H9 (cell line): ENCODE measurements at regions not wholly inside any gene's neighbourhood (a gene's known extent, or its start where the extent isn't known, plus 50 kb on each side); places are given as distances from the start of the nearest gene placed in this dataset.

Experiments used
- DNase-seq: peaks from one replicate; pipeline ENCODE4 v3.0.0-alpha.2; 2017
- H2AFZ ChIP-seq: one replicate; pipeline ENCODE4 v1.6.1; 2013; ENCODE audit warnings: mild to moderate bottlenecking, low read length, control low read depth, moderate library complexity
- H2AK5ac ChIP-seq: 2 replicates; pipeline ENCODE4 v1.6.1; 2013; ENCODE audit warnings: low read length, control low read depth, mixed read lengths; ENCODE audit not compliant: insufficient read length
- H2BK120ac ChIP-seq: one replicate; pipeline ENCODE4 v1.6.1; 2013; ENCODE audit warnings: low read depth, mild to moderate bottlenecking, low read length, control low read depth, inconsistent platforms; ENCODE audit not compliant: poor library complexity, severe bottlenecking
- H2BK12ac ChIP-seq: 2 replicates; pipeline ENCODE4 v1.6.1; 2013; ENCODE audit warnings: low read length, control low read depth, mixed read lengths, low read depth; ENCODE audit not compliant: insufficient read length
- H2BK15ac ChIP-seq: 2 replicates; pipeline ENCODE4 v1.6.1; 2013; ENCODE audit warnings: low read depth, low read length, control low read depth
- H2BK20ac ChIP-seq: one replicate; pipeline ENCODE4 v1.6.1; 2013; ENCODE audit warnings: low read depth, mild to moderate bottlenecking, low read length, control low read depth, inconsistent platforms; ENCODE audit not compliant: poor library complexity, severe bottlenecking
- H2BK5ac ChIP-seq: 2 replicates; pipeline ENCODE4 v1.6.1; 2013; ENCODE audit warnings: low read length, control low read depth, mixed read lengths; ENCODE audit not compliant: insufficient read length
- H3K14ac ChIP-seq: 2 replicates; pipeline ENCODE4 v1.6.1; 2013; ENCODE audit warnings: low read length, control low read depth; ENCODE audit not compliant: insufficient read depth
- H3K18ac ChIP-seq: 2 replicates; pipeline ENCODE4 v1.6.1; 2013; ENCODE audit warnings: low read depth, mild to moderate bottlenecking, mixed read lengths, low read length, control low read depth; ENCODE audit not compliant: insufficient read length
- H3K23ac ChIP-seq: 2 replicates; pipeline ENCODE4 v1.6.1; 2013; ENCODE audit warnings: low read length, control low read depth, mixed read lengths, low read depth; ENCODE audit not compliant: insufficient read length
- H3K23me2 ChIP-seq: 2 replicates; pipeline ENCODE4 v1.6.1; 2013; ENCODE audit warnings: low read depth, mild to moderate bottlenecking, mixed read lengths, low read length, control low read depth; ENCODE audit not compliant: insufficient read length, poor library complexity, severe bottlenecking
- H3K27ac ChIP-seq: 2 replicates; pipeline ENCODE4 v1.5.1; 2013; ENCODE audit warnings: low read length, control low read depth, mixed read lengths, low read depth; ENCODE audit not compliant: insufficient read length
- H3K27me3 ChIP-seq: 2 replicates; pipeline ENCODE4 v1.6.1; 2013; ENCODE audit warnings: low read length, control low read depth, inconsistent platforms; ENCODE audit not compliant: insufficient read depth
- H3K4ac ChIP-seq: 2 replicates; pipeline ENCODE4 v1.6.1; 2013; ENCODE audit warnings: low read depth, mild to moderate bottlenecking, control low read depth, inconsistent platforms, low read length, moderate library complexity
- H3K4me1 ChIP-seq: 2 replicates; pipeline ENCODE4 v1.6.1; 2013; ENCODE audit warnings: low read length, control low read depth, inconsistent platforms; ENCODE audit not compliant: insufficient read depth
- H3K4me2 ChIP-seq: 2 replicates; pipeline ENCODE4 v1.6.1; 2013; ENCODE audit warnings: low read length, control low read depth, mixed read lengths; ENCODE audit not compliant: insufficient read length, insufficient read depth
- H3K56ac ChIP-seq: 2 replicates; pipeline ENCODE4 v1.6.1; 2013; ENCODE audit warnings: low read depth, mild to moderate bottlenecking, mixed read lengths, low read length, control low read depth; ENCODE audit not compliant: insufficient read length
- H3K79me1 ChIP-seq: 2 replicates; pipeline ENCODE4 v1.6.1; 2013; ENCODE audit warnings: low read depth, mild to moderate bottlenecking, moderate library complexity, low read length, control low read depth, inconsistent platforms; ENCODE audit not compliant: insufficient read depth, poor library complexity, severe bottlenecking
- H3K79me2 ChIP-seq: 2 replicates; pipeline ENCODE4 v1.6.1; 2013; ENCODE audit warnings: low read length, control low read depth, inconsistent platforms; ENCODE audit not compliant: insufficient read depth
- H3K9ac ChIP-seq: 2 replicates; pipeline ENCODE4 v1.6.1; 2013; ENCODE audit warnings: low read length, control low read depth, mixed read lengths; ENCODE audit not compliant: insufficient read length; ENCODE audit errors: extremely low read depth
- H3K9me3 ChIP-seq: one replicate; pipeline ENCODE4 v1.6.1; 2013; ENCODE audit warnings: low read depth, low read length, inconsistent platforms; ENCODE audit not compliant: control insufficient read depth
- H3T11ph ChIP-seq: one replicate; pipeline ENCODE4 v1.6.1; 2013; ENCODE audit warnings: mild to moderate bottlenecking, low read length, control low read depth, inconsistent platforms
- H4K20me1 ChIP-seq: one replicate; pipeline ENCODE4 v1.6.1; 2013; ENCODE audit not compliant: control insufficient read depth, insufficient read length, insufficient read depth
- H4K5ac ChIP-seq: 2 replicates; pipeline ENCODE4 v1.6.1; 2013; ENCODE audit warnings: low read depth, mild to moderate bottlenecking, mixed read lengths, low read length, control low read depth; ENCODE audit not compliant: insufficient read length
- H4K8ac ChIP-seq: replicated peaks from 2 replicates; pipeline ENCODE4 v1.6.1; 2013; ENCODE audit warnings: low read length, control low read depth, mixed read lengths, low read depth; ENCODE audit not compliant: insufficient read length
- H4K91ac ChIP-seq: 2 replicates; pipeline ENCODE4 v1.6.1; 2013; ENCODE audit warnings: low read depth, mild to moderate bottlenecking, moderate library complexity, mixed read lengths, low read length, control low read depth; ENCODE audit not compliant: insufficient read length
- H3K27ac Mint-ChIP-seq, 3 experiments: 2 replicates in 2 of 3; 3 replicates in 1 of 3; pipeline ENCODE4 v1.8.0; 2020 to 2021; ENCODE audit warnings: mixed read lengths in 3 of 3, mild to moderate bottlenecking in 1 of 3, moderate library complexity in 1 of 3
- H3K27me3 Mint-ChIP-seq: 2 replicates; pipeline ENCODE4 v1.8.0; 2021; ENCODE audit warnings: low read depth, mild to moderate bottlenecking, moderate library complexity, mixed read lengths
- H3K36me3 Mint-ChIP-seq, 3 experiments: 2 replicates in 2 of 3; 3 replicates in 1 of 3; pipeline ENCODE4 v1.8.0; 2020 to 2021; ENCODE audit warnings: low read depth in 3 of 3, mixed read lengths in 3 of 3; ENCODE audit not compliant: insufficient read depth in 1 of 3
- H3K4me1 Mint-ChIP-seq, 2 experiments: 2 replicates each; pipeline ENCODE4 v1.8.0; 2020; ENCODE audit warnings: mixed read lengths in 2 of 2
- H3K4me3 Mint-ChIP-seq, 2 experiments: 2 replicates in 1 of 2; 3 replicates in 1 of 2; pipeline ENCODE4 v1.8.0; 2020 to 2021; ENCODE audit warnings: mild to moderate bottlenecking in 2 of 2, mixed read lengths in 2 of 2, moderate library complexity in 1 of 2
- H3K9me3 Mint-ChIP-seq, 2 experiments: 2 replicates in 1 of 2; 3 replicates in 1 of 2; pipeline ENCODE4 v1.8.0; 2020; ENCODE audit warnings: mild to moderate bottlenecking in 2 of 2, mixed read lengths in 2 of 2, moderate library complexity in 1 of 2
- WGBS: extraction: QIAGEN DNeasy Blood & Tissue Kit; methylation state at CpG from one replicate; pipeline ENCODE4 v1.1.7; 2013; ENCODE audit warnings: missing lambda C conversion rate, low lambda C conversion rate, mixed read lengths; ENCODE audit not compliant: insufficient read length; ENCODE audit errors: extremely low coverage; 5-methylcytosine and 5-hydroxymethylcytosine counted together
- TF ChIP-seq, protein P1 (sequence below): fragments of 200-600 bp; sonication (generic); conservative IDR thresholded peaks from 3 replicates; pipeline ENCODE4 v1.8.0; 2021; ENCODE audit warnings: antibody characterized with exemption, mild to moderate bottlenecking

DNA sequence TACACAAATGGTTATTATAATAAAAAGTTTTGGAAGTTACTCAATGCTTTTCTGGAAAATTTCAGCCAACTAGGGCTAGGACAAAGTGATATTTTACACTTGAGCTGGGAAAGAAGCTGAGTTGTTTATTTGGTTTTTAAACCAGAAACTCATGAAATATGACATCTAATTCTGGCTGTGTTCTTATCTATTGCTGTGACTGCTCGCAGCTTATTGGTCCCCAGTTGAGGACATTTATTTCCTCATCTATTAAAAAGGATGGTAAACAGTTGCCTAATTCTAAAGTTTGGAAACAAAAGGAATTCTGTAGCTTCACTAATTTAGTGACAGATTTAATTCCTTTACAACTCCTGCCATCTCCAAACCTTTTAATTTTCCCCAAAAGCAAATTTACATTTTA is 487.6 kb upstream of the IL12A start:
- Histone ChIP-seq H3T11ph (no peak overlapping the region), H4K91ac (no peak overlapping the region), H3K9me3 (no peaks in the 10 kb centered on the region), H2BK12ac (no peak overlapping the region), H3K23me2 (no peaks in the 10 kb centered on the region), H2AK5ac (no peak overlapping the region), H3K56ac (no peak overlapping the region), H2BK5ac (no peak overlapping the region), H2AFZ (no peak overlapping the region), H3K79me2 (no peaks in the 10 kb centered on the region), H3K4me2 (no peak overlapping the region), H4K5ac (no peak overlapping the region), H3K18ac (no peak overlapping the region), H2BK15ac (no peak overlapping the region), H3K27me3 (no peaks in the 10 kb centered on the region), H3K27ac (no peak overlapping the region), H3K4ac (no peak overlapping the region), H4K8ac (no peak overlapping the region), H3K14ac (no peak overlapping the region), H3K4me1 (no peaks in the 10 kb centered on the region), H3K9ac (no peak overlapping the region), H3K79me1 (no peaks in the 10 kb centered on the region), H2BK20ac (no peak overlapping the region), H4K20me1 (no peaks in the 10 kb centered on the region), H3K23ac (no peak overlapping the region), H2BK120ac (no peak overlapping the region)
- Mint-ChIP-seq H3K27ac (no peak overlapping the region), H3K27me3 (no peaks in the 10 kb centered on the region; the same call in 1 of the 2 replicates), H3K9me3 (no peaks in the 10 kb centered on the region; a peak in 1 of 5 replicates), H3K4me3 (no peak overlapping the region), H3K36me3 (no peaks in the 10 kb centered on the region), H3K4me1 (no peaks in the 10 kb centered on the region)
- DNase-seq: no peak
- WGBS: no CpG with 5 or more reads among the region's 1 CpG
- TF ChIP-seq, protein P1, sequence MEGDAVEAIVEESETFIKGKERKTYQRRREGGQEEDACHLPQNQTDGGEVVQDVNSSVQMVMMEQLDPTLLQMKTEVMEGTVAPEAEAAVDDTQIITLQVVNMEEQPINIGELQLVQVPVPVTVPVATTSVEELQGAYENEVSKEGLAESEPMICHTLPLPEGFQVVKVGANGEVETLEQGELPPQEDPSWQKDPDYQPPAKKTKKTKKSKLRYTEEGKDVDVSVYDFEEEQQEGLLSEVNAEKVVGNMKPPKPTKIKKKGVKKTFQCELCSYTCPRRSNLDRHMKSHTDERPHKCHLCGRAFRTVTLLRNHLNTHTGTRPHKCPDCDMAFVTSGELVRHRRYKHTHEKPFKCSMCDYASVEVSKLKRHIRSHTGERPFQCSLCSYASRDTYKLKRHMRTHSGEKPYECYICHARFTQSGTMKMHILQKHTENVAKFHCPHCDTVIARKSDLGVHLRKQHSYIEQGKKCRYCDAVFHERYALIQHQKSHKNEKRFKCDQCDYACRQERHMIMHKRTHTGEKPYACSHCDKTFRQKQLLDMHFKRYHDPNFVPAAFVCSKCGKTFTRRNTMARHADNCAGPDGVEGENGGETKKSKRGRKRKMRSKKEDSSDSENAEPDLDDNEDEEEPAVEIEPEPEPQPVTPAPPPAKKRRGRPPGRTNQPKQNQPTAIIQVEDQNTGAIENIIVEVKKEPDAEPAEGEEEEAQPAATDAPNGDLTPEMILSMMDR: no peak
